ENCODE measurements at regions not wholly inside any gene's neighbourhood (a gene's known extent, or its start where the extent isn't known, plus 50 kb on each side); places are given as distances from the start of the nearest gene placed in this dataset.

GRCh38 chr18:51721996-51722395 lies 524.5 kb upstream of the MEX3C start:
- intact Hi-C loops (cut with micrococcal nuclease) = no loop called here

DNA sequence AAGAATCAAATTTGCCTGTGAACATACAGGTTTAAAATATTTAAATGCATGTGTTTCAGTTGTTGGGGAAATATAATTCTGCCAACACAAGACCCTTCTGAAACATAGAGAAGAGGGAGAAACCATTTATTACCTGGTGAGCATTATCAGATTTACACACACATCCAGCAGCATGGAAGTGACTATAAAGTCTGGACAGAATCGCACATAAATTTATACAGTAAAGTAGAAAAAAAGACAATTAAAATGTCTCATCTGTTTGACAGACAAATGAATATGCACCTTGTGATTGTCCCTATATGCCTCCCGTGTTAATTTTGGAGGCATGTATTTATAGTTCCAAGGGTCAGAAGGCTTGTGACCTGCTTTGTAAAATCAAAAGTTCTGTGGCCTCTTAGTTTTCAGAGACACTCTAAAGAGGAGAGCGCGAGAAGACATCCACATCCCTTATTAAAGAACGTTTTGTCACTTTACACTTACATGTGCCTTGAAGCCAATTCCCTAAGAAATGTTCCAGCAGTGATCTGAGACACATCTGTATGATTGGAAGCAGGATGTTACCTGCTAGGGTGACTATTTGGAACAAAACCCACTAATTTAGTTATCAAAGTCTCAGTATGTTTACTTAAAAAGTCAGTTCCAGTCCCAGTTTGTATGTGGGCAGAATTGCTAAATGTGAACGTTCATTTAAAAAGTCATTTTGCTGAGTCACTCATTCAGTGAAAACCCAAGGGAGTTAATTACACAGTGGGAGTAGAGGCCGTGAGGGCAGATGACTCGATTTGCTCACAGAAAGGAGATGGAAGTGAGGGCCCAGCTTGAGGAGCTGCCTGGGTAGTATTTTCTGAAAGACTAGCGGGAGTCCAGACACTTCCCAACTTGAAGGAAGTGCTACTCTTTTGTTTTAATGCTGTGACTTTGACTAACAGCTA lies 527.6 kb upstream of the MEX3C start:
- intact Hi-C loops (cut with micrococcal nuclease) = no loop called here

DNA sequence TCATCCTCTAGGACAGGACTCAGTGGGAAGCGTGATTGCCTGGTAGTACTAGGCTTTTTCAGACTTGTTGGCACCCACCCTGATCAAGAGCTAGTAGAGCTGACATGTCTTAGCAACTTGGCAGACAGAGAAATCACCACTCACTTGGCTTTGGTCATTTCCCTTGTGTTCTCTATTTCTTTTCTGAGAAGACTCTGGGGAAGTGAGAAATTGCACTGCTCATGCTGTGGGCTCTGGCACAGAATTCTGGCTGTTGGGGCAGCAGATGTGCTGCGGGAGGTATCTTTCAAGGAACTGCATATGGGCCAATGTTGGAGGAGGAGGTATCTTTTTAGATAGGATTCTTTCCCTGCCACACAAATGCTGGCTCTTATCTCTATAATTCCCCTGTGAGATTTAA lies 529.1 kb upstream of the MEX3C start:
- intact Hi-C loops (cut with micrococcal nuclease) = no loop called here

- intact Hi-C loops (cut with micrococcal nuclease) = no loop called here
Observed at GRCh38 chr18:51727780-51728179, 530.3 kb upstream of the MEX3C start.

GRCh38 chr18:51731070-51731469 lies 533.6 kb upstream of the MEX3C start:
- intact Hi-C loops (cut with micrococcal nuclease) = no loop called here

- intact Hi-C loops (cut with micrococcal nuclease) = no loop called here
Observed at GRCh38 chr18:51734576-51734975, 537.1 kb upstream of the MEX3C start.

DNA sequence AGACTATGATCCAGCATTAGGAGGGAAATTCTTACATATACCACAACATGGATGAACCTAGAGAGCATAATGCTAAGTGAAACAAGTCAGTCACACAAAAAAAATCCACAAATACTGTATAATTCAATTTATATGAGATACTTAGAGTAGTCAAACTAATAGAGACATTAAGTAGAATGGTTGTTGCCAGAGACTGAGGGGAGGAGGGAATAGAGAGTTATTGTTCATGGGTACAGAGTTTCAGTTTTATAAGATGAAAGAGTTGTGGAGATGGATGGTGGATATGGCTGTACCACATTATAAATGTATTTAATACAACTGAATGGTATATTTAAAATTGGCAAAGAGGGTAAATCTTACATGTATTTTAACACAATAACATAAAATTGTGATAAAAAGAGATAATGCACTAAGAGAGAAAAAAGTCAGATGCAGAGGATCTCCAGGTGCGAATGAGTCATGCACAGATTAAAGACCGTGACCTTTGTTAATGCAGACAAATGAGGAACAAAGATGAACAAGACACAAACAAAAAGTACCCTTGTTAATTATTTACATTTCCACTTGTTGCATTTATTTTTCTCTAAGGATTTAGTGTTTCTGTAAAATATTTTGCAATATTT lies 541.7 kb upstream of the MEX3C start:
- intact Hi-C loops (cut with micrococcal nuclease) = no loop called here

- intact Hi-C loops (cut with micrococcal nuclease) = no loop called here
Observed at GRCh38 chr18:51751901-51752300, 554.4 kb upstream of the MEX3C start.

GRCh38 chr18:51753365-51754057 lies 556.0 kb upstream of the MEX3C start:
- intact Hi-C loops (cut with micrococcal nuclease) = no loop called here

GRCh38 chr18:51754566-51754965 lies 557.1 kb upstream of the MEX3C start:
- intact Hi-C loops (cut with micrococcal nuclease) = no loop called here

DNA sequence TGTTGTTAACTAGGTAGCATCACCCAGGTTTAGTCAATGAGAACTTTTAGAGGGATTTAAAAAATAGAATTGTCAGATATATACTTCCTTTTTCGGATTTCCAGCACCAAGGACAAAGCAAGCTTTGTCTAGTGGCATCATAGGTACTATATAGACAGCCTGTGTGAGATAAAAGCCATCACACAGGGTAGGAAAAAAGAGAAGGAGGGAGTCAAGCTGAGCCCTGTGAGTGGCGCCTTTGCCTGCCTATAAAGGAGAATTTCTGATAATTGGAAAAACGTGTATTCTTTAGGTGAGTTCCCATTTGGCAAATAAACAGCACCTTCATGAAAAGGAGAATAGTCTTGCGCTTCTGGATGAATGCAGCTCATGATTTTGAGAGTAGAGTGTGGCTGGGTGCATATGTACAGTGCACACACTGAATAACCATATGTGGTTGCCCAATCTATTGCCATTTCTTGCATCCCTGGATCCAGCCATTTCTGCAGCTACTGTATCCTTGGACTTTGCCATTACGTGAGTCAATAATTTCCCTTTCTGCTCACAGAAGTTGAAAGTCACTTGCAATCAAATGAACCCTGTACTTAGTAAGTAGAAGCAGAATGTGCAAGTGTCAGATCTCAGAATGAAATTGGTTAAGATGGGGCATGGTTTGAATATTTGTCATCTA lies 559.9 kb upstream of the MEX3C start:
- intact Hi-C loops (cut with micrococcal nuclease) = no loop called here

- intact Hi-C loops (cut with micrococcal nuclease) = no loop called here
Observed at GRCh38 chr18:51762373-51762772, 564.9 kb upstream of the MEX3C start.

GRCh38 chr18:51765606-51766360 lies 568.3 kb upstream of the MEX3C start:
- intact Hi-C loops (cut with micrococcal nuclease) = no loop called here

DNA sequence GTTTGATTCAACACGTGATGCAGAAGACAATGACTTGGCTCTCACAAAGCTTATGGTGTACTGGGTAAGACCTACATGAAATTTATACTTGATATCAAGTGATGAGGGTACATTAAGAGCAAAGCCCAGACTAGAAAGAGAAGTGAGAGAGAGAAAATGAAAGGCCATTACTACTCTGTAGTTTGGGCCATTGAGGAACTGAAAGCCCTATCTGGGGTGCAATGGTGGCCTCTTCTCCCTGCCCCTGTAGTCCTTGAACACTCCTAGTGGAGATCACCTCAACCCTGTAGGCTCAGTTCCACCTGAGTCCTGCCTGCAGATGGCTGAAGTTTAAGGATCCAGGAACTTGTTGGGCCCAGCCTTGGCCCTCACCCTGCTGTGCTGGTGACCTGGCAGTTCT lies 569.8 kb upstream of the MEX3C start:
- intact Hi-C loops (cut with micrococcal nuclease) = no loop called here

- intact Hi-C loops (cut with micrococcal nuclease) = no loop called here
Observed at GRCh38 chr18:51778115-51778514, 561.9 kb upstream of the DCC start.

- intact Hi-C loops (cut with micrococcal nuclease) = no loop called here
Observed at GRCh38 chr18:51789871-51790270, 550.1 kb upstream of the DCC start.

GRCh38 chr18:51801514-51801913 lies 538.5 kb upstream of the DCC start:
- intact Hi-C loops (cut with micrococcal nuclease) = no loop called here

DNA sequence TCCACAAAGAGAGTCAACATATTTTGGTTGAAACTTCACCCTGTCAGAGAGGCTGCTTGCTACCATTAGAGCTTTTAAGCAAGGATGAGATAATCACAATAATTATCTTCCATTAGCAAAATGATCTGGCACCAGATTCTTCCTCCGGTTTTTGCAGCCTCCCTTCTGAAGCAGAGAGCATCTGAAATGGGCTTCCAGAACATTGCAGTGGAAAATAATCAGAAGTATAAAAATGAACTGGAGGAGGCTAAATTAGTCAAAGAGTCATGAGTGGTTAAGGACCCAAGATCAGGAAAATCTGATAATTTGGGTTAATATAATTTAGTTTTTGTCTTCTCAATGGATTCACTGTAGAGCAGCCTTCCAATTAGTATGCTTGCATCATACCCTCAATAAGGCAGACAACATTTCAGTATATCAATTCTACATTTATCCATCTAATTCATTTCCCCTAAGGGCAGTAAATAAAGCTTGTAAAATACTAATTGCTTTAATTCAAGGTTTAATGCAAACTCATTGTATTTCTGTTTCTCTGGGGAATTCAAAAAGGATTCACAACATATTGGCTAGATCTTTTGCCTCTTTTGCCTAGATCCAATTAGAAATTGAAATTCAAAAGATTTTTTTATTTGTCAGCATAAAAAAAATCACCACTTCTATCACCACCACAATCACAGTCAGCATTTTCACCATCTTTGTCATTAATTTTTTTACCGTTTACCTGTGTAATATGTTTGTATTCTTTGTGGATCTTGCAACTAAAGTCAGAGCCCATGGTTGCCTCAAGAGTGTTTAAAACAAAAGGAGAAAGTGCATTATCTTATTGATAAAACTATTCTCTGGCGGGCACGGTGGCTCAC lies 537.2 kb upstream of the DCC start:
- intact Hi-C loops (cut with micrococcal nuclease) = no loop called here

GRCh38 chr18:51807336-51807735 lies 532.7 kb upstream of the DCC start:
- intact Hi-C loops (cut with micrococcal nuclease) = no loop called here

- intact Hi-C loops (cut with micrococcal nuclease) = no loop called here
Observed at GRCh38 chr18:51811883-51812282, 528.1 kb upstream of the DCC start.
